Tibial nerve (tissue), 4 donors: ENCODE measurements at regions not wholly inside any gene's neighbourhood (a gene's known extent, or its start where the extent isn't known, plus 50 kb on each side); places are given as distances from the start of the nearest gene placed in this dataset.

Experiments
- DNase-seq, 2 donors: peaks; one replicate each; pipeline ENCODE4 v3.0.0-alpha.2; 2019; ENCODE audit warnings: low spot score in 2 of 2
- H3K27ac ChIP-seq, 4 donors: fragments of 200-600 bp; sonication (generic) in 3 of 4; one replicate each; pipeline ENCODE4 v1.5.1; 2017 to 2019; ENCODE audit warnings: mild to moderate bottlenecking in 1 of 4
- H3K27me3 ChIP-seq, 2 donors: fragments of 200-600 bp; sonication (generic) in 1 of 2; one replicate each; pipeline versions ENCODE4 v1.5.1 to v1.6.0; 2017 to 2019
- H3K36me3 ChIP-seq, 3 donors: fragments of 200-600 bp; sonication (generic); one replicate each; pipeline ENCODE4 v1.5.1; 2018 to 2019
- H3K4me1 ChIP-seq, 4 donors: fragments of 200-600 bp; sonication (generic) in 3 of 4; one replicate each; pipeline ENCODE4 v1.5.1; 2017 to 2019
- H3K4me3 ChIP-seq, 4 donors: fragments of 200-600 bp; sonication (generic) in 3 of 4; one replicate each; pipeline ENCODE4 v1.5.1; 2017 to 2019; ENCODE audit warnings: mild to moderate bottlenecking in 1 of 4, moderate library complexity in 1 of 4
- H3K9me3 ChIP-seq, 4 donors: fragments of 200-600 bp; sonication (generic) in 3 of 4; one replicate each; pipeline ENCODE4 v1.5.1; 2017 to 2019
- EP300 ChIP-seq, 2 donors: sonication (generic); formaldehyde crosslinking; IDR thresholded peaks; one replicate each; pipeline ENCODE4 v1.6.1; 2017; ENCODE audit warnings: antibody characterized with exemption in 2 of 2, mild to moderate bottlenecking in 1 of 2
- POLR2A ChIP-seq, 2 donors: fragments of 450-650 bp; IDR thresholded peaks; one replicate each; pipeline ENCODE4 v1.6.1; 2017; ENCODE audit warnings: antibody characterized with exemption in 2 of 2, mild to moderate bottlenecking in 2 of 2, moderate library complexity in 2 of 2
- WGBS, 2 donors: methylation state at CpG; one replicate each; pipeline ENCODE4 v1.1.5; 2018; 5-methylcytosine and 5-hydroxymethylcytosine counted together
- TF ChIP-seq, protein P1 (sequence below), 5 experiments: fragments of 200-600 bp in 3 of 5; fragments of 450-650 bp in 2 of 5; sonication (generic) in 3 of 5; IDR thresholded peaks; one replicate each; pipeline ENCODE4 v1.5.1; 2016 to 2019; ENCODE audit warnings: antibody characterized with exemption in 5 of 5, mild to moderate bottlenecking in 3 of 5, moderate library complexity in 2 of 5

DNA sequence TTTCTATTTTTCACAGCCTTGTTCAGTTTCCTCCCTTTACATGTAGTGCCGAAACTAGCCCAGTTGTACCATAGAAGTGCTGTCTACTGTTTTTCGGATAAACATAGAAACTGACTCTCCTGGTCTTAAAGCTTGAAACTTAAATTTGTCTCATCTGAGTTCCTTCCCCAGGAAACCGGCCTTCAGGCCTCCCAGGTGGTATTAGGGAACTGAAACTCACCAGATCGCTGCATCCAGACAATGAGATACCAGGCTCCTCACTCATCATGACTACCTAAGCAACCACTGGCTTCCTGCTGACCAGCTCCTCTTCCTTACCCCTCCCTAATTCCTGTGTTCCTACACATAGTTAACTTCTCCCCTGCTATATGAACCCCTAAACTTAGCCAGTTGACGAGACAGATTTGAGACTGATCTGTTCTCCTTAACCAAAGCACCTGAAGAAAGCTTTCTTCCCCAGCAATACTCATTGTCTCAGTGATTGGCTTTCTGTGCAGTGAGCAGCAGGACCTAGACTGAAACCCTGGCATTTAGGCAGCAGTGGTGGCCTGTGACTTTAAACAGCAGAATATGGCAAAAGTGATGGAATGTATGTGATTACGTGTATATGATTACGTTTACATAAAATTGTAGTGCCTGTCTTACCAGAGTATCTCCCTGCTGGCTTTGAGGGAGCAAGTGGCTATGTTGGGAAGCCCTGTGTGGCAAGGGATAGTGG, 959.1 kb upstream of the LCORL start:
- no peak for DNase-seq
- TF ChIP-seq, protein P1, sequence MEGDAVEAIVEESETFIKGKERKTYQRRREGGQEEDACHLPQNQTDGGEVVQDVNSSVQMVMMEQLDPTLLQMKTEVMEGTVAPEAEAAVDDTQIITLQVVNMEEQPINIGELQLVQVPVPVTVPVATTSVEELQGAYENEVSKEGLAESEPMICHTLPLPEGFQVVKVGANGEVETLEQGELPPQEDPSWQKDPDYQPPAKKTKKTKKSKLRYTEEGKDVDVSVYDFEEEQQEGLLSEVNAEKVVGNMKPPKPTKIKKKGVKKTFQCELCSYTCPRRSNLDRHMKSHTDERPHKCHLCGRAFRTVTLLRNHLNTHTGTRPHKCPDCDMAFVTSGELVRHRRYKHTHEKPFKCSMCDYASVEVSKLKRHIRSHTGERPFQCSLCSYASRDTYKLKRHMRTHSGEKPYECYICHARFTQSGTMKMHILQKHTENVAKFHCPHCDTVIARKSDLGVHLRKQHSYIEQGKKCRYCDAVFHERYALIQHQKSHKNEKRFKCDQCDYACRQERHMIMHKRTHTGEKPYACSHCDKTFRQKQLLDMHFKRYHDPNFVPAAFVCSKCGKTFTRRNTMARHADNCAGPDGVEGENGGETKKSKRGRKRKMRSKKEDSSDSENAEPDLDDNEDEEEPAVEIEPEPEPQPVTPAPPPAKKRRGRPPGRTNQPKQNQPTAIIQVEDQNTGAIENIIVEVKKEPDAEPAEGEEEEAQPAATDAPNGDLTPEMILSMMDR (IDR thresholded peaks at IDR 0.05), result no peak
- TF ChIP-seq POLR2A (IDR thresholded peaks at IDR 0.05) (no peak), EP300 (IDR thresholded peaks at IDR 0.05) (no peak)
- no peak overlapping the region for H3K4me3 ChIP-seq
- H3K27ac ChIP-seq, result no peak overlapping the region
- 82 to 91% methylated on average over 7 of the region's 7 CpGs for WGBS, 2 donors
- no peaks in the 10 kb centered on the region for H3K4me1 ChIP-seq
- no peaks in the 10 kb centered on the region for H3K36me3 ChIP-seq
- H3K9me3 ChIP-seq, result no peaks in the 10 kb centered on the region
- no peaks in the 10 kb centered on the region for H3K27me3 ChIP-seq

DNA sequence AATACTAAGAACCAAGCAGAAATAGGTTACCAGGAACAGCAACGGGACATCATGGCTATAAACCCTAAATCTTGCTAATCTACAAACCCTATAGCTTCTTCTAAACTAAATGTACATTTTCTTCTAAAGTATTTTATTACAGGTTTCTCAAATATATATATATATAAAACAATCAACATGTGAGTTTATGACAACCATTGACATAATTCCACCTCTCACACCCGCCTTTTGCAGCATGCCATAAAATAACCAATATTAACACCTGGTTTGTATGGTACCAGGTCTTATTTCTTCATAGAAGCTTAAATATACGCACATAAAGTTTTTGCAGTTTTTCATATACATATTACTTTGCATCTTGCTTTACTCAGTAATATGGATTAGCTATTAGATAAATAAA, 955.3 kb upstream of the LCORL start:
- no peak overlapping the region for H3K4me3 ChIP-seq
- no peaks in the 10 kb centered on the region for H3K4me1 ChIP-seq
- no peaks in the 10 kb centered on the region for H3K36me3 ChIP-seq
- TF ChIP-seq EP300 (IDR thresholded peaks at IDR 0.05), result no peak
- TF ChIP-seq, protein P1 (IDR thresholded peaks at IDR 0.05), result no peak
- TF ChIP-seq POLR2A (IDR thresholded peaks at IDR 0.05), result no peak
- H3K9me3 ChIP-seq, result no peaks in the 10 kb centered on the region
- H3K27me3 ChIP-seq, result no peaks in the 10 kb centered on the region
- no peak for DNase-seq
- H3K27ac ChIP-seq, result no peak overlapping the region
- WGBS, 2 donors, result 89 to 92% methylated on average over 3 of the region's 3 CpGs

DNA sequence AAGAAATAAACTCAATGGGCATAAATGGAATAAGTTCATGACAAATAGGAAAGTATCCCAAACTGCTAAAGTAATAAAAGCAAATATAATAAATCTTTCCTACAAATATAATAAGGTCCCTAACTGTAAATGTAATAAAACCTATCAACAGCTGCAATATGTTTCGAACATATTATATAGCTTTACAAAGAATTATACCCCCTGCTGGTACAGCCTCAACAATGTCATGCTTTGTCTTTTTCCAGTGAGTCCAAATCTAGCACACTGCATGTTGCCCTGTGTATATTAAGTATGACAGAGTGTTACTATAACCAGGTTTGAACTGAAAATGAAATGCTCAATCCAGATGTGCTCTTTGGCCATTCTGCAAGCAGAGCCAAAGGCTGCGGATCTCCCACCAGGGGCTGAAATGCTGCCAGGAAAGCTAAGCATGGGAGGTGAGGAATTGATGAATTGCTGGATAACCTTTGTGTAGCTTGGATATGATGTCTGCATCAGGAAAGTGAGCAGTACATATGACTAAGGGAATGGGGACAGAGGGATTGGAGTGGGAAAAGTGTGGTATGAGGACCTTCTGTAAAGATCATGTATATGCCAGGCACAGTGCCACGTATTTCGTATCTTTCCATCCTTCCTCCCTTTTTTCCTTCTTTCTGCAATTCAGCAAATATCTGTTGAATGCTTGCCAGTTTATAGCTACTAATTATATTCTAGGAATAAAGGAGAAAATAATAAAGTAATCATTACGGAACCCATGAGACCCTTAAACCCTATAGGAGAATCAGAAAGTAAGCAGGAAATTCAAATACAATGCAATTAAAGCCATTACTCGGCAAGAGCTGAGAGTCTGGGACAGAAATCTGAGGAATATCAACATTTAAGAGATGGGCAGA, 954.6 kb upstream of the LCORL start:
- no peak for TF ChIP-seq POLR2A (IDR thresholded peaks at IDR 0.05)
- TF ChIP-seq, protein P1 (IDR thresholded peaks at IDR 0.05), result no peak
- TF ChIP-seq EP300 (IDR thresholded peaks at IDR 0.05), result no peak
- no peaks in the 10 kb centered on the region for H3K4me1 ChIP-seq
- no peak overlapping the region for H3K27ac ChIP-seq
- 47 to 49% methylated on average over 6 of the region's 6 CpGs for WGBS, 2 donors
- no peaks in the 10 kb centered on the region for H3K36me3 ChIP-seq
- DNase-seq, result no peak
- no peaks in the 10 kb centered on the region for H3K27me3 ChIP-seq
- no peak overlapping the region for H3K4me3 ChIP-seq
- no peaks in the 10 kb centered on the region for H3K9me3 ChIP-seq

DNA sequence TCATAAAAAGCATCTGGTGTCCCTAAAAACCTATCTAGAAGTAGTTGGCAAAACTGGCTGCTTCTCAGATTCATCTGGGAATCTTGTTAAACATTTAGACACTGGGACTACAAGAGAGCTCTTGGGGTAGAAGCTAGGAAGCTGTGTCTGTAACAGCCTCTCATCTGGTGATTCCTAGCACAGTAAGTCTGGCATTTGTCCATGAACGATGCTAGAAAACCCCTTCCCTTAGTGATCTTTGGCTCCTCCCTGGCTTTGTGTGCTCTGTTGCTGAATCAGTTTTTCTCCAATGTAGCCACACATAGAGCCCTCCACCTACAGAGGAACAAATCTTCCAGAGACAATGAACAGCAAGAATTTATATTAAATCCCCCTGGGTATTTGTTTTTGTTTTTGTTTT, 951.7 kb upstream of the LCORL start:
- Histone ChIP-seq H3K36me3 (no peaks in the 10 kb centered on the region), H3K27me3 (no peaks in the 10 kb centered on the region), H3K4me3 (no peak overlapping the region), H3K4me1 (no peaks in the 10 kb centered on the region), H3K9me3 (peaks cover 0 to 5% (median 0%) of the 10 kb centered on the region in 4 donors), H3K27ac (no peak overlapping the region)
- no peak for DNase-seq
- 30 to 46% methylated on average over 1 of the region's 1 CpG for WGBS, 2 donors
- no peak for TF ChIP-seq POLR2A (IDR thresholded peaks at IDR 0.05)
- TF ChIP-seq, protein P1 (IDR thresholded peaks at IDR 0.05), result no peak
- no peak for TF ChIP-seq EP300 (IDR thresholded peaks at IDR 0.05)

DNA sequence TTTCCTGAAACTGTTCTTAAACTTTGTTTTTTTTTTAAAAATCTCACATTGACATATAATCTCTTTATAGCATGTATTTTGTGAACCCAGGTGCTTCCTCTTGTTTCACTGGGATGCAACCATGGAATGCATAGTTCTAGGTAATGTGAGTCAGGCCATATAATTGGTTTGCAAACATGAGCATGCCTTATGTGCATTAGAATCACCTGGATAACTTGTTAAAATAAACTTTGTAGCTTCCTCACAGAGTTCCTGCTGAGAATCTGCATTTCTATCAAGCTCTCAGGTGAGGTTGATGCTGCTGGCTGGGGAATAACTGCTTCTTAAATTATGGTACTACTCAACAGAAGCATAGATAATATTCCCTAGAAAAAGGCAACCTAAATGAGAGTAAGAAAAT, 940.3 kb upstream of the LCORL start:
- no peak for TF ChIP-seq EP300 (IDR thresholded peaks at IDR 0.05)
- TF ChIP-seq, protein P1 (IDR thresholded peaks at IDR 0.05), result no peak
- TF ChIP-seq POLR2A (IDR thresholded peaks at IDR 0.05), result no peak
- Histone ChIP-seq H3K4me1 (no peaks in the 10 kb centered on the region), H3K27me3 (no peaks in the 10 kb centered on the region), H3K4me3 (no peak overlapping the region), H3K36me3 (no peaks in the 10 kb centered on the region), H3K27ac (no peak overlapping the region), H3K9me3 (peaks cover 0 to 8% (median 1%) of the 10 kb centered on the region in 4 donors)
- no peak for DNase-seq
